IMR-90 (cell line): ENCODE measurements at regions not wholly inside any gene's neighbourhood (a gene's known extent, or its start where the extent isn't known, plus 50 kb on each side); places are given as distances from the start of the nearest gene placed in this dataset.

Experiments
- ATAC-seq: fragments of 200-7000 bp; cut with Tn5 transposase; 2 replicates; pipeline ENCODE4 v1.9.1; 2020; ENCODE audit warnings: low read depth, mild to moderate bottlenecking, moderate library complexity
- BruUV-seq: library from RNA; stranded (reverse); fragments of 400-500 nt; replicated peaks from 2 replicates; lab custom pipeline; 2021; lab: Mats Ljungman, UMichigan
- CTCF ChIA-PET: fragments of 300-600 bp; formaldehyde crosslinking; extraction: SDS; loops from one replicate; lab custom pipeline; 2021; ENCODE audit warnings: antibody characterized with exemption; lab: Yijun Ruan, JAX
- POLR2A ChIA-PET: fragments of 300-600 bp; sonication (Branson Sonifier 250); formaldehyde crosslinking; loops from one replicate; lab custom pipeline; 2022; ENCODE audit warnings: antibody characterized with exemption; ENCODE audit not compliant: unreplicated experiment; lab: Charles Lee
- DNase-seq: peaks from one replicate; pipeline ENCODE4 v3.0.0; 2013
- H2AFZ ChIP-seq: replicated peaks from 2 replicates; pipeline ENCODE3; 2013; ENCODE audit warnings: low read length, mild to moderate bottlenecking; ENCODE audit not compliant: poor library complexity
- H2AK5ac ChIP-seq: 2 replicates; pipeline ENCODE4 v1.6.1; 2013; ENCODE audit warnings: low read depth, low read length, inconsistent platforms
- H2AK9ac ChIP-seq: replicated peaks from 2 replicates; pipeline ENCODE3; 2013; ENCODE audit warnings: mild to moderate bottlenecking, low read depth, low read length, moderate library complexity; ENCODE audit not compliant: poor library complexity
- H2BK120ac ChIP-seq: 2 replicates; pipeline ENCODE4 v1.6.1; 2013; ENCODE audit warnings: low read depth, low read length, inconsistent platforms
- H2BK15ac ChIP-seq: 3 replicates; pipeline ENCODE4 v1.6.1; 2013; ENCODE audit warnings: low read depth, low read length, inconsistent platforms
- H2BK20ac ChIP-seq: 2 replicates; pipeline ENCODE4 v1.6.1; 2013; ENCODE audit warnings: low read depth, mild to moderate bottlenecking, inconsistent platforms, low read length, moderate library complexity
- H2BK5ac ChIP-seq: 2 replicates; pipeline ENCODE4 v1.6.1; 2013; ENCODE audit warnings: mild to moderate bottlenecking, low read depth, low read length, inconsistent platforms; ENCODE audit not compliant: poor library complexity, severe bottlenecking
- H3K14ac ChIP-seq: replicated peaks from 2 replicates; pipeline ENCODE4 v1.6.1; 2013; ENCODE audit warnings: low read depth, low read length, inconsistent platforms
- H3K18ac ChIP-seq: 2 replicates; pipeline ENCODE4 v1.6.1; 2013; ENCODE audit warnings: low read depth, low read length, control low read depth
- H3K23ac ChIP-seq: 2 replicates; pipeline ENCODE4 v1.6.1; 2013; ENCODE audit warnings: low read depth, low read length, inconsistent platforms
- H3K27ac ChIP-seq: 2 replicates; pipeline ENCODE4 v1.5.1; 2013; ENCODE audit warnings: mild to moderate bottlenecking, control low read depth, low read length; ENCODE audit not compliant: insufficient read depth
- H3K27me3 ChIP-seq: 2 replicates; pipeline ENCODE4 v1.6.1; 2013; ENCODE audit warnings: low read length; ENCODE audit not compliant: control insufficient read depth, insufficient read depth
- H3K36me3 ChIP-seq: 2 replicates; pipeline ENCODE4 v1.6.1; 2013; ENCODE audit warnings: low read length, mixed read lengths; ENCODE audit not compliant: control insufficient read depth, insufficient read depth
- H3K4ac ChIP-seq: 2 replicates; pipeline ENCODE4 v1.6.1; 2013; ENCODE audit warnings: low read depth, low read length, inconsistent platforms
- H3K4me1 ChIP-seq: 2 replicates; pipeline ENCODE4 v1.6.1; 2013; ENCODE audit warnings: low read length, mixed read lengths; ENCODE audit not compliant: control insufficient read depth, insufficient read depth
- H3K4me2 ChIP-seq: 2 replicates; pipeline ENCODE4 v1.6.1; 2013; ENCODE audit warnings: low read depth, mild to moderate bottlenecking, control low read depth, low read length, moderate library complexity
- H3K4me3 ChIP-seq: 2 replicates; pipeline ENCODE4 v1.5.1; 2013; ENCODE audit warnings: low read depth, mild to moderate bottlenecking, control low read depth, low read length, moderate library complexity; ENCODE audit not compliant: insufficient read depth
- H3K56ac ChIP-seq: 2 replicates; pipeline ENCODE4 v1.6.1; 2013; ENCODE audit warnings: low read length, inconsistent platforms; ENCODE audit not compliant: insufficient read depth; ENCODE audit errors: extremely low read depth
- H3K79me1 ChIP-seq, 2 experiments: 2 replicates each; pipeline ENCODE4 v1.6.1; 2013; ENCODE audit warnings: low read length in 2 of 2, inconsistent platforms in 1 of 2, low read depth in 1 of 2
- H3K9ac ChIP-seq: 2 replicates; pipeline ENCODE4 v1.6.1; 2013; ENCODE audit warnings: low read depth, low read length, control low read depth
- H3K9me1 ChIP-seq: 2 replicates; pipeline ENCODE4 v1.6.1; 2013; ENCODE audit warnings: low read length, inconsistent platforms; ENCODE audit not compliant: insufficient read depth
- H3K9me3 ChIP-seq: 2 replicates; pipeline ENCODE4 v1.6.1; 2013; ENCODE audit warnings: low read length; ENCODE audit not compliant: control insufficient read depth, insufficient read depth
- H4K20me1 ChIP-seq: 2 replicates; pipeline ENCODE4 v1.6.1; 2013; ENCODE audit warnings: low read length, inconsistent platforms; ENCODE audit not compliant: insufficient read depth
- H4K5ac ChIP-seq: 2 replicates; pipeline ENCODE4 v1.6.1; 2013; ENCODE audit warnings: mild to moderate bottlenecking, low read depth, low read length, control low read depth
- H4K8ac ChIP-seq, 2 experiments: 2 replicates each; pipeline ENCODE4 v1.6.1; 2013; ENCODE audit warnings: low read depth in 2 of 2, low read length in 2 of 2, control low read depth in 1 of 2, inconsistent platforms in 1 of 2
- H4K91ac ChIP-seq: 2 replicates; pipeline ENCODE4 v1.6.1; 2013; ENCODE audit warnings: low read depth, low read length, inconsistent platforms; ENCODE audit not compliant: insufficient read depth
- BHLHE40 ChIP-seq: fragments of 150-350 bp; IDR thresholded peaks from 2 replicates; pipeline ENCODE4 v1.6.1; 2016; ENCODE audit warnings: mild to moderate bottlenecking, low read depth, low read length
- CEBPB ChIP-seq: IDR thresholded peaks from 2 replicates; pipeline ENCODE4 v1.6.1; 2012; ENCODE audit warnings: low read depth, low read length, improper control_type of control experiment
- CHD1 ChIP-seq: IDR thresholded peaks from 2 replicates; pipeline ENCODE4 v1.6.1; 2012; ENCODE audit warnings: low read depth, low read length, improper control_type of control experiment
- MXI1 ChIP-seq: IDR thresholded peaks from 2 replicates; pipeline ENCODE4 v1.6.1; 2012; ENCODE audit warnings: low read depth, mild to moderate bottlenecking, low read length, moderate library complexity, borderline replicate concordance
- NFE2L2 ChIP-seq: fragments of 150-350 bp; IDR thresholded peaks from 2 replicates; pipeline ENCODE4 v1.6.1; 2016; ENCODE audit warnings: low read depth, mild to moderate bottlenecking, low read length
- POLR2A ChIP-seq: IDR thresholded peaks from 2 replicates; pipeline ENCODE4 v1.6.1; 2012; ENCODE audit warnings: mild to moderate bottlenecking, low read depth, low read length
- RAD21 ChIP-seq: IDR thresholded peaks from 2 replicates; pipeline ENCODE4 v1.6.1; 2012; ENCODE audit warnings: low read length, improper control_type of control experiment
- RCOR1 ChIP-seq: IDR thresholded peaks from 2 replicates; pipeline ENCODE4 v1.6.1; 2012; ENCODE audit warnings: mild to moderate bottlenecking, low read length, improper control_type of control experiment; ENCODE audit not compliant: insufficient replicate concordance
- RFX5 ChIP-seq: IDR thresholded peaks from 2 replicates; pipeline ENCODE4 v1.8.0; 2012; ENCODE audit warnings: low read depth, mild to moderate bottlenecking, low read length, moderate library complexity
- WGBS, 2 experiments: methylation state at CpG; one replicate each; pipeline versions ENCODE4 v1.1.5 to v1.1.7; 2013; ENCODE audit warnings: missing lambda C conversion rate in 2 of 2; ENCODE audit not compliant: insufficient read length in 1 of 2; ENCODE audit errors: extremely low coverage in 2 of 2; 5-methylcytosine and 5-hydroxymethylcytosine counted together
- dilution Hi-C: fragments of 300-500 bp; cut with HindIII; formaldehyde crosslinking; loops from one replicate; pipeline ENCODE4 v1.14.3; 2018; ENCODE audit warnings: low sequenced_read_pairs; ENCODE audit not compliant: unreplicated experiment
- in situ Hi-C: fragments of 300-500 bp; cut with MboI; formaldehyde crosslinking; loops from 3 replicates; pipeline ENCODE4 v1.14.3; 2019; ENCODE audit warnings: low sequenced_read_pairs, inconsistent platforms, mixed read lengths
- intact Hi-C: fragments of 100-400 bp; cut with micrococcal nuclease; formaldehyde crosslinking; loops from 2 replicates; pipeline ENCODE4 v1.10.0; 2022
- TF ChIP-seq, protein P1 (sequence below): conservative IDR thresholded peaks from 2 replicates; pipeline ENCODE4 v1.5.1; 2012; ENCODE audit warnings: mild to moderate bottlenecking, low read depth, low read length, improper control_type of control experiment
- TF ChIP-seq, protein P2 (sequence below): fragments of 150-350 bp; IDR thresholded peaks from 2 replicates; pipeline ENCODE4 v1.6.1; 2017; ENCODE audit warnings: mild to moderate bottlenecking, antibody characterized with exemption, low read length, low read depth
- TF ChIP-seq, protein P3 (sequence below): fragments of 150-350 bp; IDR thresholded peaks from 2 replicates; pipeline ENCODE4 v1.6.1; 2016; ENCODE audit warnings: low read depth, mild to moderate bottlenecking, low read length, moderate library complexity, borderline replicate concordance

DNA sequence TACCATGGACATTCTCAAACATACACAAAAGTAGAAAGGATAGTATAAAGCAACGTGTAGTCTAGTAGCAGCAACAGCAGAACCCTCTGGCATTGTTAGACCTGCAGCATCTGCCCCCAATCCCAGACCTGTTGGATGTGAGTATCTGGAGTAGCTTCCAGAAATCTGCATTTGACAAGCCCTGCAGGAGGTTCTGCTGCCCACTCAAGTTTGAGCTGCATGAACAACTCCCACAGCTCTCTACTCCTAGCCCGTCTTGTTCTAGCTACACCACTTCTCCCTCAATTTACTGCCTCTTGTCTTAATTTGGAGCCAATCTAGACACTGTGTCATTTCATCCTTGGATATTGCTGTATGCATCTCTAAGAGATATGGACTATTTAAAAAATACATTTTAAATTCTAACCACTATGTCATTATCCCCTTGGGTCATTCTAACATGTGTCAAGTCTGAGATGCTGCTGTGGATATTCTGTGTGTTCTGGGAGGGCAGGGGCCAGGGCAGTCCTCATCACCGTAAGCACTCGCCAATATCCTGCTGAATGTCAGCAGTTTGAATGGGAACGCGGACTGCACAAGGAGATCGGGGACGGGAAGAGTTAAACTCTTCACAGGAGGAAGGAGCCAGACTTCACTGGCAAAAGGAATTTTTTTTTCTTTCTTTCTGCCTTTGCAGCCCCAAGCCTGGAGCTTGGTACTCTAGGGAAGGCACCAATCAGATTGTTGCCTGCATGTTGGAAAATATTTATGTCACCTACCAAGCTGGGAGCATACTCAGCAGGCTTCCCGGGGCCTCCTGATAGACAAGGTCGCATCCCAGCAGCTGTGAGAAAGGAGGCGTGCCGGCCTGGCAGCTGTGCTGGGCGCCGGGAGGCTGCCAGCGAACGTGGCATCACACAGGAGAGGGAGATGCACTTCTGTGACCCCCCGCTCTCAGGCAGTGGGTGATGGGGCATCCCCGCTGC is 429.0 kb downstream of the MIAT start:
- WGBS, 2 experiments, result 26% methylated on average over 4 of the region's 18 CpGs; no CpG with 5 or more reads in 1 of the 2 experiments
- H2AK5ac ChIP-seq, result no peak overlapping the region
- peaks cover 55% of the 10 kb centered on the region for H3K27me3 ChIP-seq
- ChIA-PET CTCF (no interaction called here), POLR2A (no interaction called here)
- no peaks in the 10 kb centered on the region for H3K36me3 ChIP-seq
- H2BK15ac ChIP-seq, result no peak overlapping the region
- no peak overlapping the region for H4K8ac ChIP-seq
- no peak overlapping the region for H3K4ac ChIP-seq
- TF ChIP-seq, protein P1, sequence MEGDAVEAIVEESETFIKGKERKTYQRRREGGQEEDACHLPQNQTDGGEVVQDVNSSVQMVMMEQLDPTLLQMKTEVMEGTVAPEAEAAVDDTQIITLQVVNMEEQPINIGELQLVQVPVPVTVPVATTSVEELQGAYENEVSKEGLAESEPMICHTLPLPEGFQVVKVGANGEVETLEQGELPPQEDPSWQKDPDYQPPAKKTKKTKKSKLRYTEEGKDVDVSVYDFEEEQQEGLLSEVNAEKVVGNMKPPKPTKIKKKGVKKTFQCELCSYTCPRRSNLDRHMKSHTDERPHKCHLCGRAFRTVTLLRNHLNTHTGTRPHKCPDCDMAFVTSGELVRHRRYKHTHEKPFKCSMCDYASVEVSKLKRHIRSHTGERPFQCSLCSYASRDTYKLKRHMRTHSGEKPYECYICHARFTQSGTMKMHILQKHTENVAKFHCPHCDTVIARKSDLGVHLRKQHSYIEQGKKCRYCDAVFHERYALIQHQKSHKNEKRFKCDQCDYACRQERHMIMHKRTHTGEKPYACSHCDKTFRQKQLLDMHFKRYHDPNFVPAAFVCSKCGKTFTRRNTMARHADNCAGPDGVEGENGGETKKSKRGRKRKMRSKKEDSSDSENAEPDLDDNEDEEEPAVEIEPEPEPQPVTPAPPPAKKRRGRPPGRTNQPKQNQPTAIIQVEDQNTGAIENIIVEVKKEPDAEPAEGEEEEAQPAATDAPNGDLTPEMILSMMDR, result no peak
- no peak for TF ChIP-seq MXI1
- no peak for TF ChIP-seq NFE2L2
- TF ChIP-seq BHLHE40, result no peak
- TF ChIP-seq POLR2A, result no peak
- TF ChIP-seq RAD21, result no peak
- TF ChIP-seq, protein P2, sequence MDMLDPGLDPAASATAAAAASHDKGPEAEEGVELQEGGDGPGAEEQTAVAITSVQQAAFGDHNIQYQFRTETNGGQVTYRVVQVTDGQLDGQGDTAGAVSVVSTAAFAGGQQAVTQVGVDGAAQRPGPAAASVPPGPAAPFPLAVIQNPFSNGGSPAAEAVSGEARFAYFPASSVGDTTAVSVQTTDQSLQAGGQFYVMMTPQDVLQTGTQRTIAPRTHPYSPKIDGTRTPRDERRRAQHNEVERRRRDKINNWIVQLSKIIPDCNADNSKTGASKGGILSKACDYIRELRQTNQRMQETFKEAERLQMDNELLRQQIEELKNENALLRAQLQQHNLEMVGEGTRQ, result no peak
- TF ChIP-seq CEBPB, result no peak
- TF ChIP-seq RCOR1, result no peak
- TF ChIP-seq RFX5, result no peak
- TF ChIP-seq, protein P3, sequence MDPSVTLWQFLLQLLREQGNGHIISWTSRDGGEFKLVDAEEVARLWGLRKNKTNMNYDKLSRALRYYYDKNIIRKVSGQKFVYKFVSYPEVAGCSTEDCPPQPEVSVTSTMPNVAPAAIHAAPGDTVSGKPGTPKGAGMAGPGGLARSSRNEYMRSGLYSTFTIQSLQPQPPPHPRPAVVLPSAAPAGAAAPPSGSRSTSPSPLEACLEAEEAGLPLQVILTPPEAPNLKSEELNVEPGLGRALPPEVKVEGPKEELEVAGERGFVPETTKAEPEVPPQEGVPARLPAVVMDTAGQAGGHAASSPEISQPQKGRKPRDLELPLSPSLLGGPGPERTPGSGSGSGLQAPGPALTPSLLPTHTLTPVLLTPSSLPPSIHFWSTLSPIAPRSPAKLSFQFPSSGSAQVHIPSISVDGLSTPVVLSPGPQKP, result no peak
- TF ChIP-seq CHD1, result no peak
- H2AFZ ChIP-seq, result no peak overlapping the region
- no peak overlapping the region for H3K23ac ChIP-seq
- H3K56ac ChIP-seq, result no peak overlapping the region
- no peak overlapping the region for H3K4me2 ChIP-seq
- no peak overlapping the region for H3K9ac ChIP-seq
- DNase-seq (no peak), ATAC-seq (no peak)
- H4K5ac ChIP-seq, result no peak overlapping the region
- peaks cover 12% of the 10 kb centered on the region for H3K9me3 ChIP-seq
- H3K14ac ChIP-seq, result no peak overlapping the region
- dilution Hi-C loops, result no loop called here
- in situ Hi-C loops, result no loop called here
- H3K9me1 ChIP-seq, result no peaks in the 10 kb centered on the region
- no peak overlapping the region for H2BK20ac ChIP-seq
- BruUV-seq, result no TSS peak
- no peaks in the 10 kb centered on the region for H3K4me1 ChIP-seq
- H3K27ac ChIP-seq, result no peak overlapping the region
- no peak overlapping the region for H4K91ac ChIP-seq
- H3K18ac ChIP-seq, result no peak overlapping the region
- H2BK120ac ChIP-seq, result no peak overlapping the region
- H3K79me1 ChIP-seq, result no peaks in the 10 kb centered on the region
- no peaks in the 10 kb centered on the region for H4K20me1 ChIP-seq
- intact Hi-C loops, result no loop called here
- H2BK5ac ChIP-seq, result no peak overlapping the region
- H2AK9ac ChIP-seq, result no peak overlapping the region
- no peak overlapping the region for H3K4me3 ChIP-seq
